ENCODE measurements at regions not wholly inside any gene's neighbourhood (a gene's known extent, or its start where the extent isn't known, plus 50 kb on each side); places are given as distances from the start of the nearest gene placed in this dataset.
"Not testable (repeated sequence)": the region's sequence is repeated elsewhere in the genome, so short reads cannot be mapped to it uniquely, and the experiment has no call there.

DNA sequence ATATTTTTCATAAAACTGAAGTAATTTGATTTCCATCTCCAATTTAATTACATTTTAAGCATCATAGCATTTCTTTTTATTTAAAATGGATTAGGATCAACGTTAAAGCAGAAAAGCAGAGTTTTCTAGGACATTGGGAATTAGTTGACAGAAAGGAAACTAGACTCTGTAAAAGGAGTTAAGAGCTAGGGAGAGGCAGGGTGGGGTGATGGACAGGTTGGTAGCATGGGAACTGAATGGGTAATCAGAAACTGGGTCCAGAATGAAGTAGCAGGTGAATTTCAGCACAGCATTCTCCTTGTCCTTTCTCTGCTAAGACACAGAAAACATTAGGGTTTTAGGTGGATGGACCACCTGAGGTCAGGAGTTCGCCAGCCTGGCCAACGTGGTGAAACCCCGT is 97.6 kb downstream of the ANAPC4 start:
- DNase-seq, result no peak

DNA sequence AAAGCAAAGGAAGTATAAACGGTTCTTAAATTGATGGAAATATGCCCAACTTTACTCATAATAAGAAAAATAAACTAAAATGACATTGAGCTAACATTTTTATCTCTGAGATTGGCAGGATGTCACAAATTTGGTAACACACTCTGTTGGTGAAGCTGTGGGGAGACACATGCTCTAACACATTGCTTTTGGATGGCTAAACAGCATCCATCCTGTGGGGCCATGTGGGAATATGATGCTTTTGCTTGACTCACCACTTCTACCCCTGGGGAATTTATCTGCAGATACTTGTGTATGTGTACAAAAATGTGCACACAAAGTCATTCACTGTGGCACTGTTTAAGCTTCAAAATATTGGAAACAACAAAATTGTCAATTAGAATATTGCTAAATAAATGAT is 100.2 kb downstream of the ANAPC4 start:
- DNase-seq, result no peak

DNA sequence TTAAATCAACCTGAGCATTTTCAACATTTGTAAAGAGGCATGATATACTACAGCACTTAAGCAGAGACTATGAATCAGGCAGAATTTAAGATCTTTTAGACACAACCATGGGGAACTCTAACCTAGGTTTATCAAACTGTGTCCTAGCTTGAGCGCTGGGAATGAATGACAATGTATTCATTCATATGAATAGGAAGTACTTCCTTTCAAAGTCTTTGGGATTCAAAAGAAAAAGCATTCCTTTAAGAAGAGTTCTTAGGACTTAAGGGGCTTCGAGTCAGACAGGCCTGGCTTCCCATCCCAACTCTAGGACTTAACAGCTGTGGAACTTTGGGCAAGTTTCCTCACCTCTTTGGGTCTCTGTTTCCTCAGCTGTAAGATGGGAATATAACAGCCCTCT is 104.6 kb downstream of the ANAPC4 start:
- DNase-seq, result no peak

- peak; percentile 31 for DNase-seq
Observed at GRCh38 chr4:25484243-25484721, 107.2 kb downstream of the ANAPC4 start.

DNA sequence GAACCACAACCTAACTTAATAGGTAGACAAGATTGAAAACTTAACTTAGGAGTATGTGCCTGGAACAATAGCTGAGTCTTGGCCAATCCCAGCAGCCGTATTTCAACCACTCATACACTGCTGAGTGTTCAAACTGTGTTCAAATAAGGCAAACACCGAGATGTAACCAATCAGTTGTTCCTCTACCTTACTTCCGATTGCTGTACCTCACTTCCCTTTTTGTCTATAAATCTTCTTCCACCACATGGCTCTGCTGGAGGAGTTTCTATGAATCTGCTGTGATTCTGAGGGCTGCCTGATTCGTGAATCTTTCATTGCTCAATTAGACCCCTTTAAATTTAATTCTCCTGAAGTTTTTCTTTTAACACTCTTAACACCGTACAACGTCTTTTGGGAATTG is 108.0 kb downstream of the ANAPC4 start:
- no peak for DNase-seq

DNA sequence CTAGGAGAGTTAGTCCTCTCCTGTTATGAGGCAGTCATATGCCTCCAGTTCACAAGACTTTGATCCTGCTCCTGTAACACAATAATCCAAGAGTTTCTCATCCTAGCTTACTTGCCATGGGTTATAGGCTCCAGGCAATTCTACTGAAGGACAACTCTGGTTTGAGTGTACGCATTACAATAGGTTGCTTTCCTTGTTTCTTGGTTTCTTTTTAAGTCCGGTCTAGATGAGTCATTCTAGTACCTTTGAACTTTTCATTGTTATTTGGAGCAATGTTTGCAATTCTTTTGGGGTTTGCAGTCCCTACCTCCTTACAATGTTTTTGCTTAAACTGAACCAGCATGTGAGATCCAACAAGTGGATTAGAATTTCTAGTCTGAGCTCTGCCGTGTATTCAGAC is 109.1 kb downstream of the ANAPC4 start:
- DNase-seq, result no peak

DNA sequence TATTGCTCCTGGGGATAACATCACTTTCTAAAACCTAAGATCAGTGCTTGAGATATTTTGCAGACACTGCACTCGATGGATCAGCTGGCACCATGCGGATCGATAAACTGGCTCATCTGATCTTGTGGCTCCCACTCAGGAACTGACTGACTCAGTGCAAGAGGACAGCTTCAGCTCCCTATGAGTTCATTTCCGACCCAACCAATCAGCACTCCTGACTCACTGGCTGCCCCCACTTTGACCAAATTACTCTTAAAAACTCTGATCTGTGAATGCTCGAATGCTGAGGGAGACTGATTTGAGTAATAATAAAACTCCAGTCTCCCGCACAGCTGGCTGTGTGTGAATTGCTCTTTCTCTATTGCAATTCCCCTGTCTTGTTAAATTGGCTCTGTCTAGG is 110.1 kb downstream of the ANAPC4 start:
- DNase-seq, result no peak

DNA sequence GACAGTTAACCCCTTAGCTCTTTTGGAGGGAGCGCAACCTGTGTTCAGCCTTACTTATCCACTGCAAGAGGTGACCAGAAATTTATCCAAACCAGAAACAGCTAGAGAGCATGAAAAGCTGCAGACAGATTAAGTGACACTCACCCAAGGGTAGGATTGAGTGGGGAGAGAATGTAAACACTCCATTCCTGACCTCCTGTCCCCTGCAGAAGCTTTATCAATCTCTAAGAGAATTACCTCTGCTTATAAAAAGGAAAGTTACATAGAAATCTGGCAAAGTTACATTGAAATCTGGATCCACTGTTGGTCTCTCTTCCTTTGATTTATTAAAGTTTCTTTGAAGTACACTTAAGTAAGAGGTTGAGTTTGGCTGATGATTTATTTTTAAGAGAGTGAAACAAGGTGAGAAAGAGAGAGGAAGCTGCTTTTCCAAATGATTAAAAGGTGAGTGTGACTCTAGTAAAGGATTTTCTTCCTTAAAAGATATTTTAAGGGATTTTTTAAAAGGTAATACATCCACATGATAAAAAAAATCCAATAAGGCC is 112.3 kb downstream of the ANAPC4 start:
- DNase-seq, result peak; percentile 16

DNA sequence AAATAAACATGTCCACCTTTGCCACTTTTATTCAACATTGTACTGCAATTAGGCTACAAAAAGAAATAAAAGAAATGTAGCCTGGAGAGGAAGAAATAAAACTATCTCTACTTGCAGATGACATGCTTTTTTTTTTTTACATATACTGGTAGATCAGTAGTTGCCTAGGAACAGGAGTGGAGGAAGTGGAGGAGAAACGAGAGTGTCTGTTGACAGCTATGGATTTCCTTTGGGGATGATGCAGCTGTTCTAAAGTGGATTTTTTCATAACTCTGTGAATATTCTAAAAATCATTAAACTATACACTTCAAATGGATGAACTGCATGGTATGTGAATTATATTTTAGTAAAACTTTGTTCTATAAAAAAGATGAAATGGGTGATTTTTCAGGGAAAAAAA is 116.4 kb downstream of the ANAPC4 start:
- DNase-seq, result no peak

DNA sequence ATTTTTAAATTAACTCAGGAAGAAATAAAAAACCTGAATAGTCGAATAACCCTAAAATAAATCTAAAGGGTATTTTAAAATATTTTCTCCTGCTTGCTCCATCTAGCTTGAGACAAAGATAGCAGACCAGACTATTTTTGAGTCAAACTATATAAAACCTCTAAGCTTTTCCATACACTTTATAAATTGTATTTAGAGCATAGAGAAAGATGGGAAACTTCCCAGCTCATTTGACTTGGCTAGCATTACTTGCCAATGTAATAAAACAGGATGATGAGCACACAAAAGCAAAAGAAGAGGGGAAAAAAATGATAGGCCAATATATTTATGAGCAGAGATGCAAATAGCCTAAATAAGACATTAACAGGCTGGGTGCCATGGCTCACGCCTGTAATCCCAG is 117.1 kb downstream of the ANAPC4 start:
- no peak for DNase-seq

DNA sequence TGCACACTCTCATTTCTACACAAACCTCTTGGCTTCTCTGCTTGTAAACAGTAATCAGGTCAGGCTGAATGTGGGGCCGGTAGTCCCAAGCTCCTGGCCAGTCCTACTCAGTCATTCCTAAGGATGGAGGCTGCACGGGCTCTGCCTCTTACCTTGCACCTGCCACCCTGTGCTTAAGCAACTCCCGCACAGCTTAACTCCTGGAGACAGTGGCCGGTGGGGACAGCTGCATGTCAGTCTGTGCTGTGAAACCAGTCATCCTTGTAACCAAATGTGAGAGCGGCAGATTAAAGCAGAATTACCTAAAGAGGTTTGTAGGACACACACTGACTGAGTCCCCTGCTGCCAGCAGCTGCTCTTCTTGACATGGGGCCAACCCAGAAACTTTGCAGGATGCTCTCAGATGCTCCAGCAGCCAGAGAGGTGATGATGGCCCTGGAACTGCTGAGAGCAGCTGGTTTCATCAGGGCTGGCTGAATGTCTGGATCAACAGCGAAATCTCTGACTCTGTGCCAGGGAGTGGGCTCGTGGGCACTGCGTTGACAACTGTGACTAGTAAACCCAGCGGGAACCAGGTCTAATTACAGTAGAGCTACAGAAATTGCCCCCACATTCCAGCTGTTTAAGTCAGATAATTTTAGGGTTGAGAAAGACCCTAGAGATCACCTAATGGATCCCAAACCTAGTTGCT is 123.7 kb downstream of the ANAPC4 start:
- peak; percentile 77 for DNase-seq

DNA sequence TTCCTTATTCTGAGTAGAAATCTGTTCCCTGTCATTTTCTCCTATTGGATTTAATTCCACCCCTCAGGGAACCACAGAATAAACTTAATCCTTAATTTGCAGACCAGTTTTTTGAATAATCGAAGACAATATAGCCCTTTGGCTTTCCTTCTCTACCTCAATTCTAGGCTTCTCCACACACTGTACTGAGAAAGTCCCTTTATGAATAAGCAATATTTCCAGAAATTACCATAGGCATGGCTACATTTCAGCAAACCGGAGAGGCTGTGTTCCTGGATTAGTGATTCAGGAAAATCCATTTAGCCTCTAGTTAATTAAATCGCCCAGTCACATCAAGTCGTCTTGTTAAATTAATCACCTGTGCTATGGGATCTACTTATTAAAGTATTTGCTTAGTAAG is 125.1 kb downstream of the ANAPC4 start:
- DNase-seq, result no peak

GRCh38 chr4:25503779-25504178 is 126.7 kb downstream of the ANAPC4 start:
- DNase-seq, result no peak

DNA sequence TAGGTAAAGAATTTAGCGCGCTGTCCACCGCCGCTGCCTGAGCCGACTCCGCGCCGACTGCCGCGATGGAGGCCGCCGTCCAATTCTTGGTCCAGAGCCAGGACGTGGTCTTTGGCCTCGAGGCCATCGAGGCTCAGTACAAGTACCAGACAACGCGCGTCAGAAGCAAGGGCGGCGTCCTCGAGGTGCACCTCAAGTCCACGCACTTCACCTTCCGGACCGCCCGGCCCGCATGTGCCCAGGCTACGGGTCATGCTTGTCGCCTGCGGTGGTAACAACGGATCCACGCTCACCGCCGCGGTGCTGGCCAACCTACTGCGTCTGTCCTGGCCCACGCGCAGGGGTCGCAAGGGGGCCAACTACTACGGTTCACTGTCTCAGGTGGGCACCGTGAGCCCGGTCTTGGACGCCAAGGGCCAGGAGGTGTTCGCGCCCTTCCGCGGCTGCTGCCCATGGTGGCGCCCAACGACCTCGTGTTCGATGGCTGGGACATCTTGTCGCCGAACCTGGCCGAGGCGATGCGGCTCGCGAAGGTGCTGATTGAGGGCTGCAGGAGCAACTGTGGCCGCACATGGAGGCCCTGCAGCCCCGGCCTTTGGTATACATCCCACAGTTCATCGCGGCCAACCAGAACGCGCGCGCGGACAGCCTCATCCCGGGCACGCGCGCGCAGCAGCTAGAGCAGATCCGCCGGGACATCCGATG is 128.0 kb downstream of the ANAPC4 start:
- DNase-seq, result no peak

GRCh38 chr4:25505637-25505991 is 128.6 kb downstream of the ANAPC4 start:
- no peak for DNase-seq

DNA sequence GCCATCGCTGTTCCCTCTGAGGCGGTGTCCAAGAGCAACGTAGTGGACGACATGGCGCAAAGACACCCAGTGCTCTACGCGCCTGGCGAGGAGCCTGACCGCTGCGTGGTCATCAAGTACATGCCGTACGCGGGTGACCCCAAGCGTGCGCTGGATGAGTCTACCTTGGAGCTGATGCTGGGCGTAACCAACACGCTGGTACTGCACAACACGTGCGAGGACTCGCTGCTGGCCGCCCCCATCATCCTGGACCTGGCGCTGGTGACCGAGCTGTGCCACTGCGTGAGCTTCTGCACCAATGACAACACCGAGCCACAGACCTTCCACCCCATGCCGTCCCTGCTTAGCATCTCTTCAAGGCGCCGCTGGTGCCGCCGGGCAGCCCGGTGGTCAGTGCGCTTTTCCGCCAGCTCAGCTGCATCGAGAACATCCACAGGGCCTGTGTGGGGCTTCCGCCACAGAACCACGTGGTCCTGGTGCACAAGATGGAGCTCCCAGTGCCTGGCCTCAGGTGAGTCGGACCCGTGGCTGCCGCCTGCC is 129.0 kb downstream of the ANAPC4 start:
- no peak for DNase-seq

DNA sequence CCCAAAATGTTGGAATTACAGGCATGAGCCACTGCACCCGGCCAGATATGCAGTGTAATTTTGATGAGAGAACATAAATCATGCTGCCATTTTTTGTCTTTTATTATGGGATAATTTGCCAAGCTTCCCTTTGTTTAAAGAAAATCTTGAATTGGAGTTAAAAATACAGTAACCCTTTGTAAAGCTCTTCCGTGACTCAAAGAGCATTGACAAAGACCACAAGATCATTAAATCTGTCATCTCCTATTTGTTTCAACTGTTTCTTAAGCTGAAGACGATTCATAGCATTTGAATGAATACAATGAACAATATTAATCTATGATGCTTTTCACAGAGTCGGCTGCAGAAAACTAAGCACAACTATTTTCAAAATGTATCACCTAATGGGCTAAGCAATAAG is 132.6 kb downstream of the ANAPC4 start:
- DNase-seq, result no peak

GRCh38 chr4:25511823-25512222 is 134.8 kb downstream of the ANAPC4 start:
- not testable (repeated sequence) for DNase-seq

GRCh38 chr4:25513814-25514213 is 136.8 kb downstream of the ANAPC4 start:
- DNase-seq, result no peak

GRCh38 chr4:25523405-25523804 is 132.2 kb upstream of the SLC34A2 start:
- DNase-seq, result no peak

GRCh38 chr4:25524663-25525062 is 131.0 kb upstream of the SLC34A2 start:
- no peak for DNase-seq

DNA sequence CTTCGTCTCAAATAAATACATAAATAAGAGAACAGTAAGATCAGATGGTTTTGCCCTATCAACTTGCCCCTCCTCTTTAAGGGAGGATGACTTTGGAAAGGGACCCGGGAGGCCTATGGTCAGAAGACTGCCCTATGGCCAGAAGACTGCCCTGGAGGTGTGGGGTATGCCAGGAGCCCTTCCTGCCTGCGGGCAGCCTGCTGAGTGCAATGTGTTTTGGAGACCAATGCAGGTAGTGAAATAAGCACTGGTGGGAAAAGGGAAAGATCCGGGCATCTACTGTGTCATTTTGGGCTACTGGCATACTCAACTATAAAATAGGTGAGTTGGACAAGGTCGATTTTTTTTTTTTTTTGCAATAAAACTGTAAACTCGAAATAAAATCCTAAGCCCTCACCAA is 129.8 kb upstream of the SLC34A2 start:
- no peak for DNase-seq

DNA sequence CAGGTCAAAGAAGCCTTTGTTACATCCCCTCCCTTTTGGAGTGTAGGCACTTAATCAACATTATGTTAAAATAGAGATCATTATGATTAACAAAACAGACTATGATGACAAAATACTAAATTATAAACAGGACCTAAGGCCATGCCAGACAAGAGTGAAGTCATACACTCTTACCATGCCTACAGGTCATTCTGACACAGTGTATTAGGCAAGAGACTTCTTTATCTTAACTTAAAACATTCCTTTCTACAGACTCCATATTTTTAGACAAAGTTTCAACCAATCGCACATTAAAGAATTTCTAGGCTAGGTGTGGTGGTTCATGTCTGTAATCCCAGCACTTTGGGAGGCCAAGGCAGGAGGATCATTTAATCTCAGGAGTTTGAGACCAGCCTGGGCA is 128.6 kb upstream of the SLC34A2 start:
- no peak for DNase-seq

DNA sequence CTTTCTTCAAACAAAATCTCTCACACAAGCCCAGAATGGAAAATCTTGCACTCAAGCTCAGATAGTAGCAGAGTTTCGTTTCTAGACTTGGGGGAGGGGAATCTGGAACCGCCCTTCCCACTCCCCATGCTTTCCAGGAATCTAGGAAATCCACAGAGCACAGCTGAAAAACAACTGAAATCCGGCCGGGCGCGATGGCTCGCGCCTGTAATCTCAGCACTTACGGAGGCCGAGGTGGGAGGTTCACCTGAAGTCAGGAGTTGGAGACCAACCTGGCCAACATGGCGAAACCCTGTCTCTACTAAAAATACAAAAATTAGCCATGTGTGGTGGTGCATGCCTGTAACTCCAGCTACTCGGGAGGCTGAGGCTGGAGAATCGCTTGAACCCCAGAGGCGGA is 127.3 kb upstream of the SLC34A2 start:
- no peak for DNase-seq
